NK-92 treated with Interleukin-12 subunit alpha and Interleukin-12 subunit beta, amount 100 ng/mL, for 24 hours (cell line): ENCODE measurements at regions not wholly inside any gene's neighbourhood (a gene's known extent, or its start where the extent isn't known, plus 50 kb on each side); places are given as distances from the start of the nearest gene placed in this dataset.
"Not testable (repeated sequence)": the region's sequence is repeated elsewhere in the genome, so short reads cannot be mapped to it uniquely, and the experiment has no call there.

Experiments used
- DNase-seq: peaks from one replicate; lab custom pipeline; 2025; lab: John Stamatoyannopoulos, UW

DNA sequence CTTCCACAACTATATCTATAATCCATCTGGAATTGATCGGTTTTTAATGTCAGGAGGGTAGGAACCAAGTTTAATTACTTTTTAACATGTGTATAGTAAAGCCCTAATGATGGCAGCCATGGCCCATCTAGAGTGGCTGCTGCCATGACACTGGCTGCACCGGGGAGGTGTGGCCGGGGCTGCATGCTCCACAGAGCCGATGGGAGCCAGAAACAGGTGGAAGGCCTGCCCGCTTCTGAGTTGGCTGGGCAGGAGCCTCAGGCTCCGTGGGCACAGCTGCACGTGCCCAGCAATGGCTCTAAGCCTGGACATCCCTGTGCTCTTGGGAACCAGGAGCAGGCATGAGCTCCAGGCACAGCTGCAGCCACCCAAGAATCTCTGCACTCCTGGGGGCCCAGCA, 73.0 kb downstream of the GBP6 start:
- DNase-seq, result no peak

DNA sequence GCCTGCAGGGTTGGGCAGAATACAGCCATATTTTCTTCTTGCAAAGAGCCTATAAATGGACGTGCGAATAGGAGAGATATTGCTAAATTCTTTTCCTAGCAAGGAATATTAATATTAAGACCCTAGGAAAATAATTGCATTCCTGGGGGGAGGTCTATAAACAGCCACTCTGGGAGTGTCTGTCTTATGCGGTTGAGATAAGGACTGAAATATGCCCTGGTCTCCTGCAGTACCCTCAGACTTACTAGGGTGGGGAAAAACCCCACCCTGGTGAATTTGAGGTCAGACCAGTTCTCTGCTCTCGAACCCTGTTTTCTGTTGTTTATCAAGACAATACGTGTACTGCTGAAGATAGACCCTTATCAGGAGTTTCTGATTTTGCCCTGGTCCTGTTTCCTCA, 74.4 kb downstream of the GBP6 start:
- not testable (repeated sequence) for DNase-seq

DNA sequence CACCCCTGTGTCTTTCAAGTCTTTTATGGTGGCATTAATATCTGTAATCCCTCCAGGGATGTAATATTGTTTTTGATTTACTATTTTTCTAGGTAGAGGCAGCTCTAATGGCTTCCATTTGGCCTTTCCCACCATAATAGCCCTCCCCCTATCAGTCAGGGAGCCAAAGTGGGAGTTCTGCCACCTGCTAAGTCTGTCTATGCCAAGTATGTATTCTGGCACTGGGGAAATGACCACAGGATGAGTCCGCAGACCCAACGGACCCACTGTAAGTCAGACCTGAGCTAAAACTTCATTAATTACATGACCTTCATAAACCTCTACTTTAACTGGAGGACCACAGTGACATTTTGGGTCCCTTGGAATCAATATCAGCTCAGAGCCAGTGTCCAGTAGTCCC, 77.1 kb downstream of the GBP6 start:
- no peak for DNase-seq

DNA sequence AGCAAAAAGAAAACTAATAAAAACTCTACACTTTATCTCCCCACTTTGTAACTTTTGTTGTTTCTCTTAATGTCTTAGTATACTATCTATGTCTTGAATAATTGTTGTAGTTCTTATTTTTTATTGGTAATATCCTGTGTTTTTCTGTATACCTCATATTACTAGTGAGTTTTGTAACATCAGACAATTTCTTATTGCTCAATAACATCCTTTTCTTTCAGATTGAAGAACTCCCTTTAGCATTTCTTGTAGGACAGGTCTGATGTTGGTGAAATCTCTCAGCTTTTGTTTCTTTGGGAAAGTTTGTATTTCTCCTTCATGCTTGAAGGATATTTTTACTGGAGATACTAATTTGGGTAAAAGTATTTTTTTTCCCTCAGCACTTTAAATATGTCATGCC, 79.8 kb upstream of the LRRC8B start:
- DNase-seq, result no peak

DNA sequence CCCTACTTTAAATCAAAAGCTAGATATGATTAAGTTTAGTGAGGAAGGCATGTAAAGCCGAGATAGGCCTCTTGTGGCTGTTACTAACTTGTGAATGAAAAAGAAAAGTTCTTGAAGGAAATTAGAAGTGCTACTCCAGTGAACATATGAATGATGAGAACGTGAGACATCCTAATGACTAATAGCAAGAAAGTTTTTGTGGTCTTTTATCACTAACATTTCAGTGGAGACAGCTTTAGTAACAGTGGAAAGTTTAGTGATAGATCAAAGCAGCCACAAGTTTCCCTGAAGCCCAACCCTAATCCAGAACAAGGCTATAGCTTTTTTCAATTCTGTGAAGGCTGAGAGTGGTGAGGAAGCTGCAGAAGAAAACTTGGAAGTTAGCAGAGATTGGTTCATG, 73.6 kb upstream of the LRRC8B start:
- no peak for DNase-seq

DNA sequence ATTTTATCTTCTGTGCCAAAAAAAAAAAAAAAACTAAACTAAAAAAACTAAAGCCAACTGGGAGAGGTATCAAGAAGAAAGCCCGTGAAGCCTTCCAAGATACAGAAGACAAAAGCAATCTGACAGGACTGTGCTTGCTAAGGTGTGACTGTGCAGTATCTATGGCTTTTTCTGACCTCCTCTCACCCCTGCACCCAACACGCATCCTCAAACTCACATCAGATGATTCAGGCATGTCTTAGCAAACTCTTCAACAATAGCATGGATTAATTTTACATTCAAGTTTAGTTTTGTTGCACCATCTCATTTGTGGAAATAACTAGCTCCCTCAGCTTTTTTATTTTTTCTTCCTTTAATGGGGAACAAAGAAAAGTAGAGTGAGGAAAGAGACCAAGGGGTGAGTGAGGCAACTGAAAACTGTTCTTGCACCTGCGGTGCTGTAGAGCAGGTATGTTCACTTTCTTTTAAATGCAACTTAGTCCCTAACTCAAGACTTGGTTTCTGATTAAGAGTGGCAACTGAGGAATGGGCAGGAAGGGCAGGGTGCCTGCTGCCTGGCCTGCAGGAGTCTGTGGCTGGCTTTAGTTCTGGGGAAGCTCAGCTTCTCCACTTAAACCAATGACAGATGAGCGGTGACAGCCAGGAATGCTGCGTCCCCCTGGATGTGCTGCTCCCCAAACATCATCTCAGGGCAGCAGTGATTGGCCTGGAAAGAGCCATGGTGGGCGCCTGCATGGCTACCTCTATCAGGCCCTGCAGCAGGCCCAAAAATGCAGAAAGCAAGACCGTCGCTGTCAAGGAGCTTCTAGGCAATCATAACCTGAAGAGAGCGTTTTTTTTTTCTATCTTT, 71.3 kb upstream of the LRRC8B start:
- no peak for DNase-seq

DNA sequence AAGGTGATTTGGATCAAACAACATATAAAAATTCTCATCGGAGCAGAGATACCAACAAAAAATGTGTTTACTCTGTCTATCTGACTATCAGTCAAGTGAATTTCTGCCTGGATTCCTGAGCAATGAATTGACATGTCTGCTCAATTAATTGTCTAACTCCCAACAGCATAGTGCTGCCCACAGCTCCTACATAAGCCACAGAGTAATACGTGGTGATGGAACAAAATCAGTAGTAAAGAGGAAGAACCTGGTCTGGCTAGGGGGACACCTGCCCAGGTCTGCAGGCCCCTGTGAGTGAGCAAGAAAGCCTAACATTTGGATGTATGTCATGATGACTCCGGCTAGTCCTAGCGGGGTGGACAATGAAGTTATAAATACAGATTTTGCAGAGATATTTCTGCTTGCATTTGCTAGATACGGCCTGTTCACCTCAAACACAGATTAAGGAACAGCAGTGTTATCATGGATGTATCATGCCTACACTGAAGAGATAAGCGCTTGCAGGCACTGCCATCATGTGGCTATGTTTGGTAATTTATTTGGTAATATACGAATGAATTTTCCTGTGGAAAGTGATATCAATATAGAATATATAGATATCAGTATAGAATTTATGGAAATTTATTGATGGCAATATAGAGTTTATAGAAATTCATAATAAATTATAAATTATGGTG, 69.6 kb upstream of the LRRC8B start:
- DNase-seq, result peak; percentile 11

DNA sequence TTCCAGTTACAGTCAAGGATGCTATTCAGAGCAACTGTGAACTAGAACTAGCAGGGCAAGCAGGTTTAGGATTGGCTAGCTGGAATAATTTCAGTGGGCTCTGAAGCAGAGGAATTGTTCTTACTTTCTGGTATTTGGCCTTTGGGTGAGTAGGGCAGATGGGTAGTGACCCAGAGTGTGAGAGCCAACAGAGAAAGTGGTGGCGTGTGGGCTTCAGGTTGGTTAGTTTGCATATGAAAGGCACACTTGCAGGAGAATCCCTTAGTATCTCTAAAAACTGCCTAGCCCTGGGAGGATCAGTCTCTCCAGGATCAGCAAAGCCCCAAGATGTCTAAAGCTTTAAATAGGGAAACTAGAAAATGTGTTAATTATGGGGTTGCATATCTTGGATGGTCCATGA, 67.6 kb upstream of the LRRC8B start:
- no peak for DNase-seq

DNA sequence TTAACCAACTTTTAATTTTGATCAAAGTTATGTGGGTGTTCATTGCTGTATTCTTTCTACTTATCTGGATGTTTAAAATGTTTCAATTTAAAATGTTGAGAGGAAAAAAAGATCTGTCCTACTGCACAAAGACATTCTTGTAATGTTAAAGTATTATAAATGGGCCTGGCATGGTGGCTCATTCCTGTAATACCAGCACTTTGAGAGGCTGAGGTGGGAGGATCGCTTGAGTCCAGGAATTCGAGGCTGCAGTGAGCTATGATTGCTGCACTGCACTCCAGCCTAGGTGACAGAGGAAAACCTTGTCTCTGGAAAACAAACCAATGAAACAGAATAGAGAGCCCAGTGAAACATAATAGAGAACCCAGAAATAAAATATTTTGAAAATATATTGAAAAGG, 65.5 kb upstream of the LRRC8B start:
- no peak for DNase-seq

DNA sequence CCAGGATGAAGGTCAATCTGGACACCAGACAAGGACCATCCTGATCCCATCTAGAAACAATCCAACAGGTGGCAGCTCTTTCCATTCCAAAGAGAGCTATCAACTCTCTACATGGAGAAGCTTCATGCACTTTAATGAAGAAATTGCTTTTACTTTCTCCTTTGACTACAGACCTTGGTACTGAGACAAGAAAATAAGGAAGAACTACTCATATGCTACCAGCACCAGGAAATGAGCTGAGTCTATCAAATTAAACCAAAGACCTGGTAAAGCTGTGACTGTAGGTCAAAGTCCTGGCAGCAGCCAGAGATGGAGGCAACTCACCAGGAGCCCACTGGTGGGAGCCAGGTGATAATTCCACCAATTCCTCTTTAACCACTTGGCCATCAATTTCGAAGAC, 64.3 kb upstream of the LRRC8B start:
- no peak for DNase-seq

DNA sequence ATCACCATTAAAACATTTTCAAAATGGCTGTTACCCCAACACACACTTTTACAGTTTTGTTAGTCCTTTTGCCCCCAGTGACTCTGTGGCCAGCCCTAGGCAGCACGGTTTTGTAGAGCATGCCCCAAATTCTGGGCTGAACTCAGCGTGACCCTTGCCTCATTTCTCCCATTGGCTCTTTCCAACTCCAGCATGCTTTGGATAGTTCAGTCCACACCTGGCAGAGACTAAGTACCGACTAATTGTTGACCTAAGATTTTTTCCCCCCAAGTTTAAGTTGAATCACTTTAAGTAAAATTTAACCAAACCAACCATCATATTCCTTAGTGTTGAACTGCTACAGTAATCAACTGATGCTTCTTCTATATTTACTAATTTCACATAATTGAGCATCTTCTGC, 62.4 kb upstream of the LRRC8B start:
- DNase-seq, result no peak

DNA sequence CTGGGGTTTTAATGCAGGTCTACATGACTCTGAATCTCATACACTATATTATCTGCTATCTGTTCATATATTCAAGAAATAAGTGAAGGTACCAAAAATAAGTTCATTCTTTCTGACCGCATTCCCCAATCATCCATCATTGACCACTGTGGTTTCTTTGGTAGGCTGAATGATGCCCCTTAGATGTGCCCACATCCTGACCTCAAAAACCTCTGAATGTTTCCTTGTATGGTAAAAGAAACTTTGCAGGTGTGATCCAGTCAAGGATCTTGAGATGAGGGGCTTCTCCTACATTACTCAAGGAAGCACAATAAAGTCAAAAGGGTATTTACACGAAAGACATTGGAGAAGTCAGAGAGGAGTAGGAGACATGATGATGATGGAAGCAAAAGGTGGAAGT, 60.6 kb upstream of the LRRC8B start:
- peak; percentile 12 for DNase-seq

DNA sequence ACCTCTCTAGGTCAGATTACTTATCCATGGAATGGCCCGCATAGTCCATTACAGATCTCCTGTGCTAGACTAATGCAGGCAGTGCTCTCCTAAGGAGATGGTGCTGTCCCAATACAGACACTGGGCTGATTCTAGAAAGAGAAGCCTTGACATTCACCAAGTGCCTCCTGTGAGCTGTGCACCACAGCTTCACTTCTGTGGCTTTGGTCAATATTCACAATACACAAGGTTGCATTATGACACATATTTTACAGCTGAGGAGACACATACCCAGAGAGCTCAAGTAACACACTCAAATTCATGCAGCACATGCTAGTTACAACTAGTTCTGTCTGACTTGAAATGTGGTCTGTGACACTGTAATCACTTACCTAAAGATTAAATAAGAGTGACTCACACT, 59.4 kb upstream of the LRRC8B start:
- peak; percentile 22 for DNase-seq

DNA sequence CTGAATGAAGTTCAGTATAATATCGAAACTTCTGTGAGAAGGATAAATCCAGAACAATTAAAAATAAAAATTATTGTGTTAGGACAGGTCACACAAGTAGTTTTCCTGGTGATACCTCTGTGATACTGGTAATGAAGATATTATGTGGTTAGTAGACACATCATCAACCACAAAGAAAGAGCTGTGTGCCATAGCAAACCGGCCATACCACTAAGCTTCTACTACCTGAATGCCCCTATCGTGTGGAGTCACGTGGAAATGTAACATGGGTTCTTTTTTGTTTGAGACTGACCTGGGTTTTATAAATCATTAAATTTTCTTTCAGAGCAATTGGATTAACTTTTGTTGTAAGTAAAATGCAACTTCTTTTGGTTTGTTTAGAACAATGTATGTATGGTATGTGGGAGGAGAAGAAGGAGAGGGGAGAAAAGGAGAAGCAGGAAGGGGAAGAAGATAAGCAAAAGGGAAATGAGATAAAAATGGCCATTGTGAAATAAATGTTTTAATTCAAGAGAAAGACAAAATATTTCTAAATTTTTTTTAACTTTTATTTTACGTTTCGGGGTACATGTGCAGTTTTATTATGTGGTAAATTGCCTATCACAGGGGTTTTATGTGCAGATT, 58.2 kb upstream of the LRRC8B start:
- DNase-seq, result no peak

DNA sequence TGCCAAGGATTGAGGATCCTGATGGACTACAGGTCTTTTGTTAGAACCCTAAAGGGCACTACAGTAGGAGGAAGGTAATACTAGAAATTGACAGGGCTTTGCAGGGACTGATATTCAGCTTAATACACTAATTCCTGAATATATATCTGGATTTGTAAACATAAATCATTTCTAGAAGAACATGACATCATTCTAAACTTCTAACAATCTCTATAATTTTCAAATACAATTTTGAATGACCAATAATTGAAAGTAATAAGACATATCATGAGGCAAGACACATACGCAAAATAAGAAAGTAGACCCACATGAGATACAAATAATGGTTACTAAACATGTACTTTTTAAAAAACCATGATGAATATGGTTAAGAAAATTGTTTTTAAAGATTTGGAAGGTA, 52.4 kb upstream of the LRRC8B start:
- DNase-seq, result no peak

DNA sequence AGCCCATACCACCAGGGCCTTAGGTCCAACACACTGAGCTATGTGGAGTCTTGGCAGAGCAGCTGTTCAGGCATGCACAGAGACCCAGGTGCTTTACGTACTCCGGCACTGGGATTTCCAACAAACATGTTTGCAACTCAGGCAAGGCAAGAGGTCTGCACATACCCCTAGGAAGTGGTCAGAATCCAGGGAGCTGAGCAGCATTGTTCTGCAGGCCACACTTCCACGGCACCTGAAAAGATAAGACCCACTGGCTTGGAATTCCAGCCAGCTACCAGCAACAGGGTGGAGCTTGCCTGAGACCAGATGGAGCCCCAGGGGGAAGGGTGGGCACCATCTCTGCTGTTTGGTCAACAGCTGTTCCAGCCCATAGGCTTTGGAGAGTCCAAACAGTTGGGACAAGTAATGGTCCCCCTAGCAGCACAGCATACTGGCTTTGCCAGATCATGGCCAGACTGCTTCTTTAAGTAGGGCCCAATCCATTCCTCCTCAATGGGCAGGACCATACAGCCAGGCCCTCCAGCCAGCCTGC, 51.7 kb upstream of the LRRC8B start:
- no peak for DNase-seq
